ENCODE measurements at regions not wholly inside any gene's neighbourhood (a gene's known extent, or its start where the extent isn't known, plus 50 kb on each side); places are given as distances from the start of the nearest gene placed in this dataset.

DNA sequence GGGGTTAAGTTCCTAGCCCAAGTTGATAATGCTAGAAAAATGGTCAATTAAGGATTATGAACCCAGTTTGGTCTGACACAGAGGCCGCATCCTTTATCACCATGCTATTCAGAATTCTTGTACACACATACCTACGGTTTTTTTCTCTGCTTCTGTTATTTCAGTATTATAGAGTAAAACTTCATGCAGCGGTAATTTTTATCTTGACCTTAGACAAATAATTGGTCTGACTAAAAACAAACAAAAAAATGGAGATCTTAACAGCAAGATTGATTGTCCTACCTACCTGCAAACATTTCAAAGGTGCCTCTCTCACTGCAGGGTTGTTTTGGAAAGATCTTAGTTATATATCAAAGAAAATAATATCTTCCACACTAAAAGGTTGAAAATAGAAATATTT, 201.9 kb upstream of the PRICKLE1 start:
- TF ChIP-seq ZNF202 (tag by site-specific recombination; IDR thresholded peaks at IDR 0.05; ENCODE audit: borderline replicate concordance) (no peak), GLIS1 (tag by site-specific recombination; IDR thresholded peaks at IDR 0.05) (no peak), KLF8 (tag by site-specific recombination; IDR thresholded peaks at IDR 0.05) (no peak), SP2 (tag by site-specific recombination; IDR thresholded peaks at IDR 0.05) (no peak), YY1 (tag by site-specific recombination; IDR thresholded peaks at IDR 0.05) (no peak), ZNF24 (tag by site-specific recombination; IDR thresholded peaks at IDR 0.05) (no peak)
- TF ChIP-seq, protein P1, sequence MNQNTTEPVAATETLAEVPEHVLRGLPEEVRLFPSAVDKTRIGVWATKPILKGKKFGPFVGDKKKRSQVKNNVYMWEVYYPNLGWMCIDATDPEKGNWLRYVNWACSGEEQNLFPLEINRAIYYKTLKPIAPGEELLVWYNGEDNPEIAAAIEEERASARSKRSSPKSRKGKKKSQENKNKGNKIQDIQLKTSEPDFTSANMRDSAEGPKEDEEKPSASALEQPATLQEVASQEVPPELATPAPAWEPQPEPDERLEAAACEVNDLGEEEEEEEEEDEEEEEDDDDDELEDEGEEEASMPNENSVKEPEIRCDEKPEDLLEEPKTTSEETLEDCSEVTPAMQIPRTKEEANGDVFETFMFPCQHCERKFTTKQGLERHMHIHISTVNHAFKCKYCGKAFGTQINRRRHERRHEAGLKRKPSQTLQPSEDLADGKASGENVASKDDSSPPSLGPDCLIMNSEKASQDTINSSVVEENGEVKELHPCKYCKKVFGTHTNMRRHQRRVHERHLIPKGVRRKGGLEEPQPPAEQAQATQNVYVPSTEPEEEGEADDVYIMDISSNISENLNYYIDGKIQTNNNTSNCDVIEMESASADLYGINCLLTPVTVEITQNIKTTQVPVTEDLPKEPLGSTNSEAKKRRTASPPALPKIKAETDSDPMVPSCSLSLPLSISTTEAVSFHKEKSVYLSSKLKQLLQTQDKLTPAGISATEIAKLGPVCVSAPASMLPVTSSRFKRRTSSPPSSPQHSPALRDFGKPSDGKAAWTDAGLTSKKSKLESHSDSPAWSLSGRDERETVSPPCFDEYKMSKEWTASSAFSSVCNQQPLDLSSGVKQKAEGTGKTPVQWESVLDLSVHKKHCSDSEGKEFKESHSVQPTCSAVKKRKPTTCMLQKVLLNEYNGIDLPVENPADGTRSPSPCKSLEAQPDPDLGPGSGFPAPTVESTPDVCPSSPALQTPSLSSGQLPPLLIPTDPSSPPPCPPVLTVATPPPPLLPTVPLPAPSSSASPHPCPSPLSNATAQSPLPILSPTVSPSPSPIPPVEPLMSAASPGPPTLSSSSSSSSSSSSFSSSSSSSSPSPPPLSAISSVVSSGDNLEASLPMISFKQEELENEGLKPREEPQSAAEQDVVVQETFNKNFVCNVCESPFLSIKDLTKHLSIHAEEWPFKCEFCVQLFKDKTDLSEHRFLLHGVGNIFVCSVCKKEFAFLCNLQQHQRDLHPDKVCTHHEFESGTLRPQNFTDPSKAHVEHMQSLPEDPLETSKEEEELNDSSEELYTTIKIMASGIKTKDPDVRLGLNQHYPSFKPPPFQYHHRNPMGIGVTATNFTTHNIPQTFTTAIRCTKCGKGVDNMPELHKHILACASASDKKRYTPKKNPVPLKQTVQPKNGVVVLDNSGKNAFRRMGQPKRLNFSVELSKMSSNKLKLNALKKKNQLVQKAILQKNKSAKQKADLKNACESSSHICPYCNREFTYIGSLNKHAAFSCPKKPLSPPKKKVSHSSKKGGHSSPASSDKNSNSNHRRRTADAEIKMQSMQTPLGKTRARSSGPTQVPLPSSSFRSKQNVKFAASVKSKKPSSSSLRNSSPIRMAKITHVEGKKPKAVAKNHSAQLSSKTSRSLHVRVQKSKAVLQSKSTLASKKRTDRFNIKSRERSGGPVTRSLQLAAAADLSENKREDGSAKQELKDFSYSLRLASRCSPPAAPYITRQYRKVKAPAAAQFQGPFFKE (tag by site-specific recombination; IDR thresholded peaks at IDR 0.05; ENCODE audit: borderline replicate concordance): no peak
- TF ChIP-seq, protein P2, sequence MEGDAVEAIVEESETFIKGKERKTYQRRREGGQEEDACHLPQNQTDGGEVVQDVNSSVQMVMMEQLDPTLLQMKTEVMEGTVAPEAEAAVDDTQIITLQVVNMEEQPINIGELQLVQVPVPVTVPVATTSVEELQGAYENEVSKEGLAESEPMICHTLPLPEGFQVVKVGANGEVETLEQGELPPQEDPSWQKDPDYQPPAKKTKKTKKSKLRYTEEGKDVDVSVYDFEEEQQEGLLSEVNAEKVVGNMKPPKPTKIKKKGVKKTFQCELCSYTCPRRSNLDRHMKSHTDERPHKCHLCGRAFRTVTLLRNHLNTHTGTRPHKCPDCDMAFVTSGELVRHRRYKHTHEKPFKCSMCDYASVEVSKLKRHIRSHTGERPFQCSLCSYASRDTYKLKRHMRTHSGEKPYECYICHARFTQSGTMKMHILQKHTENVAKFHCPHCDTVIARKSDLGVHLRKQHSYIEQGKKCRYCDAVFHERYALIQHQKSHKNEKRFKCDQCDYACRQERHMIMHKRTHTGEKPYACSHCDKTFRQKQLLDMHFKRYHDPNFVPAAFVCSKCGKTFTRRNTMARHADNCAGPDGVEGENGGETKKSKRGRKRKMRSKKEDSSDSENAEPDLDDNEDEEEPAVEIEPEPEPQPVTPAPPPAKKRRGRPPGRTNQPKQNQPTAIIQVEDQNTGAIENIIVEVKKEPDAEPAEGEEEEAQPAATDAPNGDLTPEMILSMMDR (tag by site-specific recombination; IDR thresholded peaks at IDR 0.05): no peak
- TF ChIP-seq, protein P3, sequence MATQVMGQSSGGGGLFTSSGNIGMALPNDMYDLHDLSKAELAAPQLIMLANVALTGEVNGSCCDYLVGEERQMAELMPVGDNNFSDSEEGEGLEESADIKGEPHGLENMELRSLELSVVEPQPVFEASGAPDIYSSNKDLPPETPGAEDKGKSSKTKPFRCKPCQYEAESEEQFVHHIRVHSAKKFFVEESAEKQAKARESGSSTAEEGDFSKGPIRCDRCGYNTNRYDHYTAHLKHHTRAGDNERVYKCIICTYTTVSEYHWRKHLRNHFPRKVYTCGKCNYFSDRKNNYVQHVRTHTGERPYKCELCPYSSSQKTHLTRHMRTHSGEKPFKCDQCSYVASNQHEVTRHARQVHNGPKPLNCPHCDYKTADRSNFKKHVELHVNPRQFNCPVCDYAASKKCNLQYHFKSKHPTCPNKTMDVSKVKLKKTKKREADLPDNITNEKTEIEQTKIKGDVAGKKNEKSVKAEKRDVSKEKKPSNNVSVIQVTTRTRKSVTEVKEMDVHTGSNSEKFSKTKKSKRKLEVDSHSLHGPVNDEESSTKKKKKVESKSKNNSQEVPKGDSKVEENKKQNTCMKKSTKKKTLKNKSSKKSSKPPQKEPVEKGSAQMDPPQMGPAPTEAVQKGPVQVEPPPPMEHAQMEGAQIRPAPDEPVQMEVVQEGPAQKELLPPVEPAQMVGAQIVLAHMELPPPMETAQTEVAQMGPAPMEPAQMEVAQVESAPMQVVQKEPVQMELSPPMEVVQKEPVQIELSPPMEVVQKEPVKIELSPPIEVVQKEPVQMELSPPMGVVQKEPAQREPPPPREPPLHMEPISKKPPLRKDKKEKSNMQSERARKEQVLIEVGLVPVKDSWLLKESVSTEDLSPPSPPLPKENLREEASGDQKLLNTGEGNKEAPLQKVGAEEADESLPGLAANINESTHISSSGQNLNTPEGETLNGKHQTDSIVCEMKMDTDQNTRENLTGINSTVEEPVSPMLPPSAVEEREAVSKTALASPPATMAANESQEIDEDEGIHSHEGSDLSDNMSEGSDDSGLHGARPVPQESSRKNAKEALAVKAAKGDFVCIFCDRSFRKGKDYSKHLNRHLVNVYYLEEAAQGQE (tag by site-specific recombination; IDR thresholded peaks at IDR 0.05): no peak
